GM23248 (cell line): ENCODE measurements at regions not wholly inside any gene's neighbourhood (a gene's known extent, or its start where the extent isn't known, plus 50 kb on each side); places are given as distances from the start of the nearest gene placed in this dataset.

Experiments
- DNase-seq: peaks from one replicate; pipeline ENCODE4 v3.0.0-alpha.2; 2015
- H2AFZ ChIP-seq: fragments of 200-600 bp; sonication (generic); 2 replicates; pipeline ENCODE4 v1.6.1; 2016; ENCODE audit warnings: antibody characterized with exemption
- H3F3A ChIP-seq: fragments of 200-600 bp; sonication (generic); 2 replicates; pipeline ENCODE4 v1.6.1; 2016; ENCODE audit warnings: mild to moderate bottlenecking, antibody characterized with exemption, mixed run types; ENCODE audit not compliant: insufficient read depth
- H3K27ac ChIP-seq: fragments of 200-600 bp; sonication (generic); 2 replicates; pipeline ENCODE4 v1.5.1; 2016; ENCODE audit warnings: mild to moderate bottlenecking
- H3K27me3 ChIP-seq: fragments of 200-600 bp; sonication (generic); replicated peaks from 2 replicates; pipeline ENCODE4 v1.6.1; 2016; ENCODE audit warnings: mild to moderate bottlenecking; ENCODE audit not compliant: insufficient read depth
- H3K36me3 ChIP-seq: fragments of 200-600 bp; sonication (generic); 2 replicates; pipeline ENCODE4 v1.6.1; 2016; ENCODE audit warnings: low read depth, mild to moderate bottlenecking
- H3K4me1 ChIP-seq: fragments of 200-600 bp; sonication (generic); 2 replicates; pipeline ENCODE4 v1.6.1; 2016; ENCODE audit warnings: mild to moderate bottlenecking; ENCODE audit not compliant: insufficient read depth
- H3K4me2 ChIP-seq: fragments of 200-600 bp; sonication (generic); one replicate; pipeline ENCODE4 v1.6.1; 2016; ENCODE audit warnings: mild to moderate bottlenecking; ENCODE audit not compliant: unreplicated experiment
- H3K4me3 ChIP-seq: fragments of 200-600 bp; sonication (generic); 2 replicates; pipeline ENCODE4 v1.5.1; 2016; ENCODE audit warnings: mild to moderate bottlenecking
- H3K79me2 ChIP-seq: fragments of 200-600 bp; sonication (generic); 2 replicates; pipeline ENCODE4 v1.6.1; 2016; ENCODE audit warnings: mild to moderate bottlenecking; ENCODE audit not compliant: insufficient read depth
- H3K9ac ChIP-seq: fragments of 200-600 bp; sonication (generic); 2 replicates; pipeline ENCODE4 v1.6.1; 2016; ENCODE audit warnings: mild to moderate bottlenecking
- H3K9me2 ChIP-seq: fragments of 200-600 bp; sonication (generic); 2 replicates; pipeline ENCODE4 v1.6.1; 2016; ENCODE audit warnings: mixed run types, mild to moderate bottlenecking, moderate library complexity; ENCODE audit not compliant: insufficient read depth
- H3K9me3 ChIP-seq: fragments of 200-600 bp; sonication (generic); one replicate; pipeline ENCODE4 v1.6.1; 2017; ENCODE audit warnings: low read depth
- H4K20me1 ChIP-seq: fragments of 200-600 bp; sonication (generic); 2 replicates; pipeline ENCODE4 v1.6.0; 2016; ENCODE audit not compliant: insufficient read depth
- EZH2 ChIP-seq: fragments of 200-600 bp; sonication (generic); IDR thresholded peaks from 2 replicates; pipeline ENCODE4 v1.6.1; 2018; ENCODE audit warnings: antibody characterized with exemption, mild to moderate bottlenecking; ENCODE audit not compliant: insufficient read depth, poor library complexity, severe bottlenecking
- EZH2phosphoT487 ChIP-seq: fragments of 200-600 bp; sonication (generic); IDR thresholded peaks from 2 replicates; pipeline ENCODE4 v1.6.1; 2018; ENCODE audit warnings: antibody characterized with exemption, moderate library complexity, mild to moderate bottlenecking, low read depth; ENCODE audit not compliant: insufficient read depth
- WGBS, 2 experiments: methylation state at CpG; one replicate each; pipeline ENCODE4 v1.1.6; 2015 to 2017; ENCODE audit warnings: low lambda C conversion rate in 2 of 2, low coverage in 1 of 2; ENCODE audit errors: missing lambda C conversion rate in 2 of 2; 5-methylcytosine and 5-hydroxymethylcytosine counted together
- in situ Hi-C: fragments of 300-500 bp; cut with MboI; formaldehyde crosslinking; loops from 2 replicates; pipeline ENCODE4 v1.15.0; 2020

DNA sequence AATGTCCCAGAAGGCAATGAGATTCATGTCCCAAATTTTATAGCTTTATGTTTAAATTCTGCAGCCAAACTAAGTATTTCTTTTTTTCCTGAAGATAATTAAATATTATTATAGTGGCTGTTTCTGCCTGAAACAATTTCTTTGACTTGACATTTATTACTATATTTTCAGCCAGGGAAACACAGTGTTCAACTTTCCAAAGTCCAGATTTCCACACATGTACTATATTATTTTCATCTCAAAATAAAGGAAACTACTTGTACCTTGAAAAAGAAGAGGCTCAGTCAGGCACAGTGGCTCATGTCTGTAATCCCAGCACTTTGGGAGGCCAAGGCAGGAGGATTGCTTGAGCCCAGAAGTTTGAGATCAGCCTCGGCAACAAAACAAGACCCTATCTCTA, 77.8 kb upstream of the BTG1 start:
- Histone ChIP-seq H4K20me1 (no peaks in the 10 kb centered on the region), H3K4me3 (no peak overlapping the region), H3K27ac (no peak overlapping the region), H3K36me3 (no peaks in the 10 kb centered on the region), H3K9ac (no peak overlapping the region), H3K79me2 (no peaks in the 10 kb centered on the region), H3K9me2 (no peaks in the 10 kb centered on the region), H3K4me1 (peaks cover 12% of the 10 kb centered on the region), H2AFZ (no peak overlapping the region), H3K4me2 (no peak overlapping the region), H3K27me3 (no peaks in the 10 kb centered on the region), H3F3A (0 out of 2 replicates have a peak, but pooled peaks cover 8% of the 10 kb centered on the region), H3K9me3 (no peaks in the 10 kb centered on the region)
- TF ChIP-seq EZH2 (no peak), EZH2phosphoT487 (no peak)
- DNase-seq = no peak
- 55 to 63% methylated on average over 1 of the region's 1 CpG for WGBS, 2 experiments
- in situ Hi-C loops = no loop called here

DNA sequence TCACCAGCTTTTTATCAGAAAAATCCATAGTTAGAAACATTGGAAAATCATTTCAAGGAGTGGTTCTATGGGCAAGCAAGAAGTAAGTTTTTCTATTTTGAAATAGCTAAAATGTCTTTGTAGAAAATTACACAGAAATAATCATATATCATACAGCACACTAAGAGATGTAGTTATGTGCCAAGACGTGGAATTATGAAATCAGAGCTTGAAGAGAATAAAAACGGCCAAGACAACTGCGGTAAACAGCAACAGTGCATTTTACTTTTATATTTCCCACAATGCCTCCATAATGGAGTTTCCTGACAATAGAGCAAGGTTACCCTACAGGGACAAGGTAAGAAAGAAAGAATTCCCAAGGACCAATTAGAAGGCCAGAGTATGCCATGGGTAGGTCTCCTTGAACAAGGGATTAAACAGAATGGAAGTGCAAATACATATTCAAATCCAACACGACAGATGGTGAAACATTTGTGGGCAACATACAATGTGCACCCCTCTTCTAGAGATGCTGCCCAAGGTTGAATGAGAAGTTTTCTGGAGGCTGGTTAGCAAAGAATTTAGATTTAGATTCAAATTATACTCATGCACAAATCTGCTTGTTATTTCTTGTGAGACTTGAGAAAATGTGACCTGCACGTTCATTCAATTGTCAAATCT, 76.1 kb upstream of the BTG1 start:
- Histone ChIP-seq H3K4me3 (no peak overlapping the region), H3K9me2 (no peaks in the 10 kb centered on the region), H3K9me3 (no peaks in the 10 kb centered on the region), H3K4me2 (no peak overlapping the region), H3K36me3 (no peaks in the 10 kb centered on the region), H3K27ac (no peak overlapping the region), H3K4me1 (peaks cover 12% of the 10 kb centered on the region), H3K27me3 (no peaks in the 10 kb centered on the region), H3F3A (0 out of 2 replicates have a peak, but pooled peaks cover 8% of the 10 kb centered on the region), H3K9ac (no peak overlapping the region), H2AFZ (no peak overlapping the region), H3K79me2 (no peaks in the 10 kb centered on the region), H4K20me1 (no peaks in the 10 kb centered on the region)
- DNase-seq = no peak
- in situ Hi-C loops = no loop called here
- 62 to 65% methylated on average over 5 of the region's 5 CpGs for WGBS, 2 experiments
- no peak for TF ChIP-seq EZH2phosphoT487
- no peak for TF ChIP-seq EZH2

- Histone ChIP-seq H3K36me3 (no peaks in the 10 kb centered on the region), H3K4me1 (peaks cover 6% of the 10 kb centered on the region), H4K20me1 (no peaks in the 10 kb centered on the region), H3K79me2 (no peaks in the 10 kb centered on the region), H3K4me3 (no peak overlapping the region), H3K9ac (no peak overlapping the region), H3F3A (no peaks in the 10 kb centered on the region), H3K27ac (no peak overlapping the region), H3K9me2 (no peaks in the 10 kb centered on the region), H2AFZ (no peak overlapping the region), H3K9me3 (no peaks in the 10 kb centered on the region), H3K4me2 (no peak overlapping the region), H3K27me3 (no peaks in the 10 kb centered on the region)
- TF ChIP-seq EZH2 = no peak
- TF ChIP-seq EZH2phosphoT487 = no peak
- in situ Hi-C loops = no loop called here
- DNase-seq = peak; percentile 27
- 89% methylated on average over 3 of the region's 3 CpGs for WGBS, 2 experiments
These were observed 72.9 kb upstream of the BTG1 start for GRCh38 chr12:92218394-92219077.

DNA sequence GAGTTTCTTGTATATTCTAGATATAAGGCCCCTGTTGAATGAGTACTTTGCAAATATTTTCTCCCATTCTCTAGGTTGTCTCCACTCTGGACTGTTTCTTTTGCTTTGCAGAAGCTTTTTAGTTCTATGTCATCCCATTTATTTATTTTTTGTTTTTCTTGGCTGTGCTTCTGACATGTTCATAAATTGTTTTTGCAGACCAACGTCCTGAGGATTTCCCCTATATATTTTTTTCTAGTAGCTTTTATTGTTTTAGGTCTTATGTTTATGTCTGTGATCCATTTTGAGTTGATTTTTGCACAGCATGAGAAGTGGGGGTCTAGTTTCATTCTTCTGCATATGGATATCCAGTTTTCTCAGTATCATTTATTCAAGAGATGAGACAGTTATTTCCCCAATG, 70.4 kb upstream of the BTG1 start:
- H3K79me2 ChIP-seq = no peaks in the 10 kb centered on the region
- in situ Hi-C loops = no loop called here
- WGBS, 2 experiments = 0 to 8% methylated on average over 1 of the region's 1 CpG

More for the DNA sequence above, 70.4 kb upstream of the BTG1 start:
- H3K9me3 ChIP-seq = no peaks in the 10 kb centered on the region
- H3K27me3 ChIP-seq = no peaks in the 10 kb centered on the region
- no peak overlapping the region for H3K4me3 ChIP-seq
- no peaks in the 10 kb centered on the region for H3K9me2 ChIP-seq
- H3K9ac ChIP-seq = no peak overlapping the region
- no peaks in the 10 kb centered on the region for H3F3A ChIP-seq
- no peaks in the 10 kb centered on the region for H4K20me1 ChIP-seq
- no peak overlapping the region for H3K4me2 ChIP-seq
- peaks cover 6% of the 10 kb centered on the region for H3K4me1 ChIP-seq
- TF ChIP-seq EZH2 (no peak), EZH2phosphoT487 (no peak)
- DNase-seq = no peak
- no peak overlapping the region for H3K27ac ChIP-seq
- no peak overlapping the region for H2AFZ ChIP-seq
- no peaks in the 10 kb centered on the region for H3K36me3 ChIP-seq
